ENCODE measurements at regions not wholly inside any gene's neighbourhood (a gene's known extent, or its start where the extent isn't known, plus 50 kb on each side); places are given as distances from the start of the nearest gene placed in this dataset.

GRCh38 chr1:173280899-173281660 lies 73.9 kb upstream of the TNFSF4 start:
- Histone ChIP-seq H3K9me3 (no peaks in the 10 kb centered on the region), H3K4me3 (no peak overlapping the region), H3K36me3 (no peaks in the 10 kb centered on the region), H3K4me1 (no peaks in the 10 kb centered on the region), H3K27me3 (no peaks in the 10 kb centered on the region), H3K27ac (no peak overlapping the region)
- no peak for TF ChIP-seq CTCF (IDR thresholded peaks at IDR 0.05)
- intact Hi-C loops (cut with DNase I): no loop called here
- no peak for DNase-seq (ENCODE audit: low spot score in 2 of 2)

- H3K36me3 ChIP-seq: no peaks in the 10 kb centered on the region
- H3K27me3 ChIP-seq: no peaks in the 10 kb centered on the region
- peaks cover 0 to 4% of the 10 kb centered on the region in 2 donors for H3K9me3 ChIP-seq
- intact Hi-C loops (cut with DNase I): no loop called here
- no peak overlapping the region for H3K27ac ChIP-seq
- no peak overlapping the region for H3K4me3 ChIP-seq
- H3K4me1 ChIP-seq: no peaks in the 10 kb centered on the region
- no peak for DNase-seq (ENCODE audit: low spot score in 2 of 2)
- TF ChIP-seq CTCF (IDR thresholded peaks at IDR 0.05): no peak
Observed at GRCh38 chr1:173285048-173285447, 77.9 kb upstream of the TNFSF4 start.

GRCh38 chr1:173287785-173288184 lies 80.7 kb upstream of the TNFSF4 start:
- intact Hi-C loops (cut with DNase I): no loop called here

GRCh38 chr1:173293756-173294155 lies 86.6 kb upstream of the TNFSF4 start:
- peaks cover 0 to 13% of the 10 kb centered on the region in 2 donors for H3K9me3 ChIP-seq
- H3K36me3 ChIP-seq: no peaks in the 10 kb centered on the region
- H3K27me3 ChIP-seq: no peaks in the 10 kb centered on the region
- intact Hi-C loops (cut with DNase I): no loop called here
- TF ChIP-seq CTCF (IDR thresholded peaks at IDR 0.05): no peak
- no peak overlapping the region for H3K4me3 ChIP-seq
- no peak for DNase-seq (ENCODE audit: low spot score in 2 of 2)
- no peaks in the 10 kb centered on the region for H3K4me1 ChIP-seq
- H3K27ac ChIP-seq: no peak overlapping the region

More at GRCh38 chr1:173287785-173288184, 80.7 kb upstream of the TNFSF4 start:
- no peaks in the 10 kb centered on the region for H3K27me3 ChIP-seq
- H3K4me1 ChIP-seq: no peaks in the 10 kb centered on the region
- H3K36me3 ChIP-seq: no peaks in the 10 kb centered on the region
- H3K9me3 ChIP-seq: peaks cover 0 to 4% of the 10 kb centered on the region in 2 donors
- H3K4me3 ChIP-seq: no peak overlapping the region
- no peak for TF ChIP-seq CTCF (IDR thresholded peaks at IDR 0.05)
- no peak for DNase-seq (ENCODE audit: low spot score in 2 of 2)
- H3K27ac ChIP-seq: no peak overlapping the region

GRCh38 chr1:173294843-173295242 lies 87.7 kb upstream of the TNFSF4 start:
- Histone ChIP-seq H3K9me3 (peaks cover 0 to 9% of the 10 kb centered on the region in 2 donors), H3K4me1 (no peaks in the 10 kb centered on the region), H3K27me3 (no peaks in the 10 kb centered on the region), H3K27ac (no peak overlapping the region), H3K36me3 (no peaks in the 10 kb centered on the region), H3K4me3 (no peak overlapping the region)
- TF ChIP-seq CTCF (IDR thresholded peaks at IDR 0.05): no peak
- DNase-seq (ENCODE audit: low spot score in 2 of 2): no peak
- intact Hi-C loops (cut with DNase I): no loop called here
